WTC11 (cell line): ENCODE measurements at regions not wholly inside any gene's neighbourhood (a gene's known extent, or its start where the extent isn't known, plus 50 kb on each side); places are given as distances from the start of the nearest gene placed in this dataset.

Source experiments
- ATAC-seq: fragments of 200-7000 bp; cut with Tn5 transposase; 2 replicates; pipeline ENCODE4 v1.10.0; 2021; ENCODE audit warnings: mild to moderate bottlenecking, moderate library complexity
- CTCF ChIA-PET: fragments of 300-600 bp; sonication (Branson Sonifier 250); formaldehyde crosslinking; loops from one replicate; lab custom pipeline; 2021; ENCODE audit warnings: antibody characterized with exemption; lab: Charles Lee
- POLR2A ChIA-PET: fragments of 350-600 bp; sonication (Branson Sonifier 250); formaldehyde crosslinking; loops from one replicate; lab custom pipeline; 2021; ENCODE audit warnings: antibody characterized with exemption; lab: Charles Lee
- DNase-seq: peaks from one replicate; pipeline ENCODE4 v3.0.0; 2021; ENCODE audit warnings: low spot score
- H3K27ac Mint-ChIP-seq: 2 replicates; pipeline ENCODE4 v1.8.0; 2021; ENCODE audit warnings: mixed read lengths
- H3K27me3 Mint-ChIP-seq: 2 replicates; pipeline ENCODE4 v1.8.0; 2021; ENCODE audit warnings: low read depth, mild to moderate bottlenecking, moderate library complexity, mixed read lengths
- H3K36me3 Mint-ChIP-seq: 2 replicates; pipeline ENCODE4 v1.8.0; 2021; ENCODE audit warnings: mixed read lengths
- H3K4me1 Mint-ChIP-seq: 2 replicates; pipeline ENCODE4 v1.8.0; 2022; ENCODE audit warnings: mixed read lengths
- H3K4me3 Mint-ChIP-seq: 2 replicates; pipeline ENCODE4 v1.8.0; 2021; ENCODE audit warnings: mild to moderate bottlenecking, moderate library complexity, mixed read lengths
- H3K9me3 Mint-ChIP-seq: 2 replicates; pipeline ENCODE4 v1.8.0; 2021; ENCODE audit warnings: mixed read lengths
- FOXK1 ChIP-seq: sonication (generic); formaldehyde crosslinking; IDR thresholded peaks from 2 replicates; pipeline ENCODE4 v1.8.0; 2022; ENCODE audit warnings: mild to moderate bottlenecking, moderate library complexity, missing genetic modification reagents
- GABPB1 ChIP-seq: sonication (generic); formaldehyde crosslinking; IDR thresholded peaks from 2 replicates; pipeline ENCODE4 v1.8.1; 2023; ENCODE audit warnings: mild to moderate bottlenecking, missing genetic modification reagents
- GRHL2 ChIP-seq: fragments of 250-450 bp; sonication (Bioruptor Pico); IDR thresholded peaks from 2 replicates; pipeline ENCODE4 v1.8.0; 2022; ENCODE audit warnings: mild to moderate bottlenecking, moderate library complexity; ENCODE audit not compliant: insufficient replicate concordance, severe bottlenecking
- HMGA2 ChIP-seq: fragments of 250-450 bp; sonication (Bioruptor Pico); IDR thresholded peaks from 2 replicates; pipeline ENCODE4 v1.4.0; 2021; ENCODE audit warnings: mild to moderate bottlenecking, moderate library complexity
- KAT7 ChIP-seq: sonication (generic); formaldehyde crosslinking; IDR thresholded peaks from 2 replicates; pipeline ENCODE4 v1.8.1; 2023; ENCODE audit warnings: missing genetic modification reagents, mild to moderate bottlenecking, borderline replicate concordance
- NFATC4 ChIP-seq: fragments of 250-450 bp; sonication (Bioruptor Pico); IDR thresholded peaks from 2 replicates; pipeline ENCODE4 v1.9.0; 2021; ENCODE audit warnings: mild to moderate bottlenecking
- OVOL2 ChIP-seq: fragments of 250-450 bp; sonication (Bioruptor Pico); IDR thresholded peaks from 2 replicates; pipeline ENCODE4 v1.9.0; 2021; ENCODE audit warnings: mild to moderate bottlenecking, borderline replicate concordance
- PRRX2 ChIP-seq: fragments of 250-450 bp; sonication (Bioruptor Pico); IDR thresholded peaks from 2 replicates; pipeline ENCODE4 v1.8.0; 2021; ENCODE audit warnings: mild to moderate bottlenecking
- SP1 ChIP-seq: sonication (generic); formaldehyde crosslinking; conservative IDR thresholded peaks from 2 replicates; pipeline ENCODE4 v1.8.1; 2022; ENCODE audit warnings: missing genetic modification reagents
- TCF7 ChIP-seq: sonication (generic); formaldehyde crosslinking; IDR thresholded peaks from 2 replicates; pipeline ENCODE4 v1.8.0; 2022; ENCODE audit warnings: mild to moderate bottlenecking, low read depth, missing genetic modification reagents, moderate library complexity
- TEAD4 ChIP-seq: sonication (generic); formaldehyde crosslinking; IDR thresholded peaks from 2 replicates; pipeline ENCODE4 v1.8.0; 2022; ENCODE audit warnings: mild to moderate bottlenecking, missing genetic modification reagents
- ZNF121 ChIP-seq: sonication (generic); formaldehyde crosslinking; IDR thresholded peaks from 2 replicates; pipeline ENCODE4 v1.8.0; 2023; ENCODE audit warnings: missing genetic modification reagents
- ZNF671 ChIP-seq: fragments of 250-450 bp; sonication (Bioruptor Pico); IDR thresholded peaks from 2 replicates; pipeline ENCODE4 v1.8.0; 2021; ENCODE audit warnings: mild to moderate bottlenecking
- TF ChIP-seq, protein P1 (sequence below): sonication (generic); formaldehyde crosslinking; conservative IDR thresholded peaks from 2 replicates; pipeline ENCODE4 v1.8.1; 2023; ENCODE audit warnings: mild to moderate bottlenecking, low read depth, missing genetic modification reagents, moderate library complexity
- TF ChIP-seq, protein P2 (sequence below): fragments of 250-450 bp; sonication (Bioruptor Pico); IDR thresholded peaks from 2 replicates; pipeline ENCODE4 v1.9.0; 2021; ENCODE audit warnings: mild to moderate bottlenecking, borderline replicate concordance
- TF ChIP-seq, protein P3 (sequence below): fragments of 250-450 bp; sonication (Bioruptor Pico); conservative IDR thresholded peaks from 2 replicates; pipeline ENCODE4 v1.9.0; 2021; ENCODE audit warnings: mild to moderate bottlenecking
- TF ChIP-seq, protein P4 (sequence below): fragments of 250-450 bp; sonication (Bioruptor Pico); IDR thresholded peaks from 2 replicates; pipeline ENCODE4 v1.9.0; 2021; ENCODE audit warnings: mild to moderate bottlenecking

DNA sequence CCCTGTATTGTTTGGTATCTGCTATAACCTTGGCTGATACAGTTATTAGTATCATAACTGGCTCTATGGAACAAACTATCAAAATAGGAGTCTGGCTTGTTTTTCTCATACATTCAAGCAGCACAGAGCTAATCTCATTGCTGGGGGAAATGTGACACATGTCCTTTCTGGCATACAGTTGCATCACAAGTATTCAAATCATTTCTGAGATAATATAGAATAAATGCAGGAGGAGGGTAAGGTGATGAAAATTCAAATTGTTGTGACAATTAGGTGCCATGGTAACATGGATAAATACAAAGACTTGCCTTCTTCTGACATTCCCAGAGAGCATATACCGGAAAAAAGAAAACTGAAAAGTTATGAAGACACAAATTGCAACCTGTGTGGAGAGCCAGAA is 2706.8 kb downstream of the ARAP2 start:
- H3K27ac Mint-ChIP-seq = no peak overlapping the region
- DNase-seq = no peak
- H3K36me3 Mint-ChIP-seq = no peaks in the 10 kb centered on the region
- POLR2A ChIA-PET = no interaction called here
- no peaks in the 10 kb centered on the region for H3K27me3 Mint-ChIP-seq
- no peak for ATAC-seq
- no peak overlapping the region for H3K4me3 Mint-ChIP-seq
- H3K4me1 Mint-ChIP-seq = peaks cover 16% of the 10 kb centered on the region
- no peaks in the 10 kb centered on the region for H3K9me3 Mint-ChIP-seq
- TF ChIP-seq KAT7 (CRISPR knock-in tag) (no peak), GABPB1 (CRISPR knock-in tag) (no peak), GRHL2 (CRISPR knock-in tag) (no peak), SP1 (CRISPR knock-in tag) (no peak), NFATC4 (CRISPR knock-in tag) (no peak), ZNF121 (CRISPR knock-in tag) (no peak), FOXK1 (CRISPR knock-in tag) (no peak), PRRX2 (CRISPR knock-in tag) (no peak), TEAD4 (CRISPR knock-in tag) (no peak), HMGA2 (CRISPR knock-in tag) (no peak), OVOL2 (CRISPR knock-in tag) (no peak), TCF7 (no peak), ZNF671 (CRISPR knock-in tag) (no peak)
- TF ChIP-seq, protein P1, sequence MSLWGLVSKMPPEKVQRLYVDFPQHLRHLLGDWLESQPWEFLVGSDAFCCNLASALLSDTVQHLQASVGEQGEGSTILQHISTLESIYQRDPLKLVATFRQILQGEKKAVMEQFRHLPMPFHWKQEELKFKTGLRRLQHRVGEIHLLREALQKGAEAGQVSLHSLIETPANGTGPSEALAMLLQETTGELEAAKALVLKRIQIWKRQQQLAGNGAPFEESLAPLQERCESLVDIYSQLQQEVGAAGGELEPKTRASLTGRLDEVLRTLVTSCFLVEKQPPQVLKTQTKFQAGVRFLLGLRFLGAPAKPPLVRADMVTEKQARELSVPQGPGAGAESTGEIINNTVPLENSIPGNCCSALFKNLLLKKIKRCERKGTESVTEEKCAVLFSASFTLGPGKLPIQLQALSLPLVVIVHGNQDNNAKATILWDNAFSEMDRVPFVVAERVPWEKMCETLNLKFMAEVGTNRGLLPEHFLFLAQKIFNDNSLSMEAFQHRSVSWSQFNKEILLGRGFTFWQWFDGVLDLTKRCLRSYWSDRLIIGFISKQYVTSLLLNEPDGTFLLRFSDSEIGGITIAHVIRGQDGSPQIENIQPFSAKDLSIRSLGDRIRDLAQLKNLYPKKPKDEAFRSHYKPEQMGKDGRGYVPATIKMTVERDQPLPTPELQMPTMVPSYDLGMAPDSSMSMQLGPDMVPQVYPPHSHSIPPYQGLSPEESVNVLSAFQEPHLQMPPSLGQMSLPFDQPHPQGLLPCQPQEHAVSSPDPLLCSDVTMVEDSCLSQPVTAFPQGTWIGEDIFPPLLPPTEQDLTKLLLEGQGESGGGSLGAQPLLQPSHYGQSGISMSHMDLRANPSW (CRISPR knock-in tag) = no peak
- TF ChIP-seq, protein P2, sequence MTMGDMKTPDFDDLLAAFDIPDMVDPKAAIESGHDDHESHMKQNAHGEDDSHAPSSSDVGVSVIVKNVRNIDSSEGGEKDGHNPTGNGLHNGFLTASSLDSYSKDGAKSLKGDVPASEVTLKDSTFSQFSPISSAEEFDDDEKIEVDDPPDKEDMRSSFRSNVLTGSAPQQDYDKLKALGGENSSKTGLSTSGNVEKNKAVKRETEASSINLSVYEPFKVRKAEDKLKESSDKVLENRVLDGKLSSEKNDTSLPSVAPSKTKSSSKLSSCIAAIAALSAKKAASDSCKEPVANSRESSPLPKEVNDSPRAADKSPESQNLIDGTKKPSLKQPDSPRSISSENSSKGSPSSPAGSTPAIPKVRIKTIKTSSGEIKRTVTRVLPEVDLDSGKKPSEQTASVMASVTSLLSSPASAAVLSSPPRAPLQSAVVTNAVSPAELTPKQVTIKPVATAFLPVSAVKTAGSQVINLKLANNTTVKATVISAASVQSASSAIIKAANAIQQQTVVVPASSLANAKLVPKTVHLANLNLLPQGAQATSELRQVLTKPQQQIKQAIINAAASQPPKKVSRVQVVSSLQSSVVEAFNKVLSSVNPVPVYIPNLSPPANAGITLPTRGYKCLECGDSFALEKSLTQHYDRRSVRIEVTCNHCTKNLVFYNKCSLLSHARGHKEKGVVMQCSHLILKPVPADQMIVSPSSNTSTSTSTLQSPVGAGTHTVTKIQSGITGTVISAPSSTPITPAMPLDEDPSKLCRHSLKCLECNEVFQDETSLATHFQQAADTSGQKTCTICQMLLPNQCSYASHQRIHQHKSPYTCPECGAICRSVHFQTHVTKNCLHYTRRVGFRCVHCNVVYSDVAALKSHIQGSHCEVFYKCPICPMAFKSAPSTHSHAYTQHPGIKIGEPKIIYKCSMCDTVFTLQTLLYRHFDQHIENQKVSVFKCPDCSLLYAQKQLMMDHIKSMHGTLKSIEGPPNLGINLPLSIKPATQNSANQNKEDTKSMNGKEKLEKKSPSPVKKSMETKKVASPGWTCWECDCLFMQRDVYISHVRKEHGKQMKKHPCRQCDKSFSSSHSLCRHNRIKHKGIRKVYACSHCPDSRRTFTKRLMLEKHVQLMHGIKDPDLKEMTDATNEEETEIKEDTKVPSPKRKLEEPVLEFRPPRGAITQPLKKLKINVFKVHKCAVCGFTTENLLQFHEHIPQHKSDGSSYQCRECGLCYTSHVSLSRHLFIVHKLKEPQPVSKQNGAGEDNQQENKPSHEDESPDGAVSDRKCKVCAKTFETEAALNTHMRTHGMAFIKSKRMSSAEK (CRISPR knock-in tag) = no peak
- TF ChIP-seq, protein P3, sequence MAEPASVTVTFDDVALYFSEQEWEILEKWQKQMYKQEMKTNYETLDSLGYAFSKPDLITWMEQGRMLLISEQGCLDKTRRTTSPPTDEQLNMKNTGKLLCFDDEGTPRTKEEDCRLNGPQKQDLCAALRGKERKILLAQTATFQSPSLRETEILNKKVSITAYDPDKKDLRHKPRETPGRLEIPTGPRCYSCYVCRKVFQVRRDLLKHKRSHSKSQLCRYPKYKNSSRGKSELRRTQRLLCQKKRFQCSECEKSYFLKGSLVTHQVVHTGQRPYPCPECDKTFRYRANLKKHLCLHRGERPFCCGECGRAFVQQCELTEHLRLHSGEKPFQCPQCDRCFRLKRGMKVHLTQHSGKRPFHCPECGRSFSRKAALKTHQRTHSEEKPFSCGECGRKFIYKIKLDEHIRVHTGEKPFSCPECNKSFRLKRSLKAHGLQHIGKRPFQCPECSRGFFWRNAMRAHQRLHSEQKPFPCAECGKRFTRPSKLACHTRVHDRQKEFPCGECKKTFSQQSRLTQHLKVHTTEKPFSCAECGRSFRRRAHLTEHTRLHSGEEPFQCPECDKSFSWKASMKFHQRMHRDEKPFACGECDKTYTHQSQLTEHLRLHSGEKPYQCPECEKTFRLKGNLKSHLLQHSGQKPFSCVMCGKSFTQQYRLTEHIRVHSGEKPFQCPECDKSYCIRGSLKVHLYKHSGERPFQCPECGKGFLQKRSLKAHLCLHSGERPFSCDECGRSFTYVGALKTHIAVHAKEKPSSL (CRISPR knock-in tag) = no peak
- TF ChIP-seq, protein P4, sequence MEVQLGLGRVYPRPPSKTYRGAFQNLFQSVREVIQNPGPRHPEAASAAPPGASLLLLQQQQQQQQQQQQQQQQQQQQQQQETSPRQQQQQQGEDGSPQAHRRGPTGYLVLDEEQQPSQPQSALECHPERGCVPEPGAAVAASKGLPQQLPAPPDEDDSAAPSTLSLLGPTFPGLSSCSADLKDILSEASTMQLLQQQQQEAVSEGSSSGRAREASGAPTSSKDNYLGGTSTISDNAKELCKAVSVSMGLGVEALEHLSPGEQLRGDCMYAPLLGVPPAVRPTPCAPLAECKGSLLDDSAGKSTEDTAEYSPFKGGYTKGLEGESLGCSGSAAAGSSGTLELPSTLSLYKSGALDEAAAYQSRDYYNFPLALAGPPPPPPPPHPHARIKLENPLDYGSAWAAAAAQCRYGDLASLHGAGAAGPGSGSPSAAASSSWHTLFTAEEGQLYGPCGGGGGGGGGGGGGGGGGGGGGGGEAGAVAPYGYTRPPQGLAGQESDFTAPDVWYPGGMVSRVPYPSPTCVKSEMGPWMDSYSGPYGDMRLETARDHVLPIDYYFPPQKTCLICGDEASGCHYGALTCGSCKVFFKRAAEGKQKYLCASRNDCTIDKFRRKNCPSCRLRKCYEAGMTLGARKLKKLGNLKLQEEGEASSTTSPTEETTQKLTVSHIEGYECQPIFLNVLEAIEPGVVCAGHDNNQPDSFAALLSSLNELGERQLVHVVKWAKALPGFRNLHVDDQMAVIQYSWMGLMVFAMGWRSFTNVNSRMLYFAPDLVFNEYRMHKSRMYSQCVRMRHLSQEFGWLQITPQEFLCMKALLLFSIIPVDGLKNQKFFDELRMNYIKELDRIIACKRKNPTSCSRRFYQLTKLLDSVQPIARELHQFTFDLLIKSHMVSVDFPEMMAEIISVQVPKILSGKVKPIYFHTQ = no peak
- CTCF ChIA-PET = no interaction called here
